GM23338 (cell line): ENCODE measurements at regions not wholly inside any gene's neighbourhood (a gene's known extent, or its start where the extent isn't known, plus 50 kb on each side); places are given as distances from the start of the nearest gene placed in this dataset.

Source experiments
- ATAC-seq: fragments of 200-7000 bp; cut with Tn5 transposase; 3 replicates; pipeline ENCODE4 v1.9.1; 2020
- DNase-seq: peaks from one replicate; pipeline ENCODE4 v3.0.0-alpha.2; 2015; ENCODE audit warnings: low spot score
- H2AFZ ChIP-seq: fragments of 200-600 bp; sonication (generic); 2 replicates; pipeline ENCODE4 v1.8.0; 2016; ENCODE audit warnings: antibody characterized with exemption, mild to moderate bottlenecking, moderate library complexity
- H3F3A ChIP-seq: fragments of 200-600 bp; sonication (generic); replicated peaks from 2 replicates; pipeline ENCODE4 v1.8.0; 2017; ENCODE audit warnings: antibody characterized with exemption, mixed run types, low read depth
- H3K27ac ChIP-seq: fragments of 200-600 bp; sonication (generic); 2 replicates; pipeline ENCODE4 v1.6.1; 2016; ENCODE audit warnings: low read depth
- H3K27me3 ChIP-seq: fragments of 200-600 bp; sonication (generic); 2 replicates; pipeline ENCODE4 v1.8.0; 2016; ENCODE audit warnings: mild to moderate bottlenecking, mixed run types, moderate library complexity; ENCODE audit not compliant: insufficient read depth
- H3K36me3 ChIP-seq: fragments of 200-600 bp; sonication (generic); 2 replicates; pipeline ENCODE4 v1.8.0; 2016; ENCODE audit warnings: mild to moderate bottlenecking; ENCODE audit not compliant: insufficient read depth
- H3K4me1 ChIP-seq: fragments of 200-600 bp; sonication (generic); 2 replicates; pipeline ENCODE4 v1.8.0; 2016; ENCODE audit warnings: mild to moderate bottlenecking, moderate library complexity; ENCODE audit not compliant: insufficient read depth
- H3K4me2 ChIP-seq: fragments of 200-600 bp; sonication (generic); 2 replicates; pipeline ENCODE4 v1.7.1; 2017; ENCODE audit warnings: mixed run types
- H3K4me3 ChIP-seq: fragments of 200-600 bp; sonication (generic); 2 replicates; pipeline ENCODE4 v1.6.1; 2016; ENCODE audit warnings: mixed run types
- H3K79me2 ChIP-seq: fragments of 200-600 bp; sonication (generic); replicated peaks from 2 replicates; pipeline ENCODE4 v1.8.0; 2017; ENCODE audit warnings: mild to moderate bottlenecking; ENCODE audit not compliant: insufficient read depth
- H3K9me2 ChIP-seq: fragments of 200-600 bp; sonication (generic); 2 replicates; pipeline ENCODE4 v1.8.0; 2017; ENCODE audit not compliant: insufficient read depth
- H4K20me1 ChIP-seq: fragments of 200-600 bp; sonication (generic); replicated peaks from 2 replicates; pipeline ENCODE4 v1.8.0; 2017; ENCODE audit warnings: mild to moderate bottlenecking; ENCODE audit not compliant: insufficient read depth
- H3K27ac Mint-ChIP-seq: 2 replicates; pipeline ENCODE4 v1.8.0; 2020; ENCODE audit warnings: inconsistent platforms, mild to moderate bottlenecking, moderate library complexity, mixed read lengths
- H3K27me3 Mint-ChIP-seq: 3 replicates; pipeline ENCODE4 v1.8.0; 2022; ENCODE audit warnings: low read depth, mild to moderate bottlenecking, moderate library complexity, mixed read lengths, inconsistent platforms; ENCODE audit not compliant: insufficient read depth, poor library complexity
- H3K36me3 Mint-ChIP-seq: 3 replicates; pipeline ENCODE4 v1.8.0; 2021; ENCODE audit warnings: low read depth, mild to moderate bottlenecking, inconsistent platforms, moderate library complexity, mixed read lengths
- H3K4me1 Mint-ChIP-seq: 3 replicates; pipeline ENCODE4 v1.8.0; 2020; ENCODE audit warnings: mild to moderate bottlenecking, inconsistent platforms, mixed read lengths
- H3K4me3 Mint-ChIP-seq: 3 replicates; pipeline ENCODE4 v1.8.0; 2021; ENCODE audit warnings: moderate library complexity, mild to moderate bottlenecking, inconsistent platforms, mixed read lengths
- H3K9me3 Mint-ChIP-seq: 3 replicates; pipeline ENCODE4 v1.8.0; 2020; ENCODE audit warnings: moderate library complexity, mild to moderate bottlenecking, inconsistent platforms, mixed read lengths
- EZH2 ChIP-seq: fragments of 200-600 bp; sonication (generic); IDR thresholded peaks from one replicate; pipeline ENCODE4 v1.8.0; 2017; ENCODE audit warnings: antibody characterized with exemption, mild to moderate bottlenecking, low read depth; ENCODE audit not compliant: unreplicated experiment
- EZH2phosphoT487 ChIP-seq: fragments of 200-600 bp; sonication (generic); IDR thresholded peaks from one replicate; pipeline ENCODE4 v1.8.1; 2018; ENCODE audit warnings: antibody characterized with exemption; ENCODE audit not compliant: unreplicated experiment
- NANOG ChIP-seq: IDR thresholded peaks from 2 replicates; pipeline ENCODE4 v1.6.1; 2016; ENCODE audit warnings: antibody characterized with exemption, borderline replicate concordance
- POLR2AphosphoS5 ChIP-seq: IDR thresholded peaks from 2 replicates; pipeline ENCODE4 v1.6.1; 2016; ENCODE audit warnings: antibody characterized with exemption, low read depth
- REST ChIP-seq: IDR thresholded peaks from one replicate; pipeline ENCODE4 v1.6.1; 2018; ENCODE audit warnings: antibody characterized with exemption; ENCODE audit not compliant: unreplicated experiment
- STAT1 ChIP-seq: IDR thresholded peaks from one replicate; pipeline ENCODE4 v1.6.1; 2016; ENCODE audit warnings: antibody characterized with exemption; ENCODE audit not compliant: unreplicated experiment
- ZNF114 ChIP-seq: fragments of 250-450 bp; sonication (Bioruptor Pico); IDR thresholded peaks from 2 replicates; pipeline ENCODE4 v1.5.0; 2020; ENCODE audit warnings: mild to moderate bottlenecking, moderate library complexity
- ZNF462 ChIP-seq: fragments of 250-450 bp; sonication (Bioruptor Pico); IDR thresholded peaks from 2 replicates; pipeline ENCODE4 v1.5.0; 2020; ENCODE audit warnings: mild to moderate bottlenecking, moderate library complexity
- TF ChIP-seq, protein P1 (sequence below): IDR thresholded peaks from 2 replicates; pipeline ENCODE4 v1.6.1; 2016; ENCODE audit warnings: antibody characterized with exemption
- TF ChIP-seq, protein P2 (sequence below), 2 experiments: fragments of 200-600 bp in 1 of 2; sonication (generic) in 1 of 2; conservative IDR thresholded peaks; 2 replicates each; pipeline versions ENCODE4 v1.5.1 to v1.6.1; 2016 to 2017; ENCODE audit warnings: antibody characterized with exemption in 2 of 2, low read depth in 2 of 2, mild to moderate bottlenecking in 2 of 2, moderate library complexity in 1 of 2

DNA sequence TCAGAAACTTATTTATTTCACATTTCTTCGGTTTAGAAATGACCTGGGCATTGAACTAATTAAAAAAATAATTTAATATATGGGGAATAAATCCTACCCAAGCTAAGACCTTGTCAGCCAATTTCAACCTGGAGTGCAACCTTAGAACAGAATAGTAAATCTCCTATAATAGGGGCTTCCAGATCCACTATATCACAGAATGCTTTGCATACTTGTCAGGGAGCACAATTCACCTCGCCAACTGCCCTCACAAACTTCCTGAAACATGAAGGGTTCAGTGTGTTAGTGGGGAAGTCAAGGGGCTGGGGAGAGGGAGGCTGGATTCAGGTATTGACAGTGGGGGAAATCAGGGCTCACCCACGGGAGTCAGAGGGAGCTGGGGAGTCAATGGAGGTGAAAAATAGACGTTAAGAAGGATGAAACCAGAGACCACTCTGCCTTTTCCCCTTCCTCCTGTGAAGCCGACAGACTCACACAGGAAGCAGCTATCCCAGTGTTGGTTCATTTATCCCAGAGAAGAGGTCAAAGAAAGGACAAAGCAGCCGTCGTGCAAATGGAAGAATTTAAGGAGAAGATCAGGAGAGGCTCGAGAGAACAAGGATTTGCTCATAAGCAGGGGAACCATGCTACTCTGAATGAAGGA, 453.3 kb downstream of the NUF2 start (continued):
- TF ChIP-seq ZNF462 (CRISPR knock-in tag) (no peak), STAT1 (no peak)

- H4K20me1 ChIP-seq, result no peaks in the 10 kb centered on the region
- peaks cover 9% of the 10 kb centered on the region; the same call in 1 of the 2 replicates for H3K36me3 ChIP-seq
- H3K9me3 Mint-ChIP-seq, result peaks cover 27% of the 10 kb centered on the region; the same call in 2 of the 3 replicates
- peaks cover 9% of the 10 kb centered on the region for H3K4me1 Mint-ChIP-seq
- H3K36me3 Mint-ChIP-seq, result peaks cover 15% of the 10 kb centered on the region; the same call in 2 of the 3 replicates
- no peaks in the 10 kb centered on the region for H3F3A ChIP-seq
- H3K79me2 ChIP-seq, result no peaks in the 10 kb centered on the region
- no peak overlapping the region for H3K4me3 Mint-ChIP-seq
- no peak overlapping the region for H3K4me2 ChIP-seq
- H3K27ac ChIP-seq, result no peak overlapping the region
- no peak overlapping the region for H2AFZ ChIP-seq
- H3K4me1 ChIP-seq, result no peaks in the 10 kb centered on the region; the same call in 1 of the 2 replicates
- peaks cover 5% of the 10 kb centered on the region; the same call in 1 of the 2 replicates for H3K9me2 ChIP-seq
- no peak for ATAC-seq
- no peaks in the 10 kb centered on the region for H3K27me3 ChIP-seq
- H3K27ac Mint-ChIP-seq, result no peak overlapping the region
- peaks cover 3% of the 10 kb centered on the region for H3K27me3 Mint-ChIP-seq
- no peak for DNase-seq
- no peak overlapping the region for H3K4me3 ChIP-seq
- TF ChIP-seq, protein P1, sequence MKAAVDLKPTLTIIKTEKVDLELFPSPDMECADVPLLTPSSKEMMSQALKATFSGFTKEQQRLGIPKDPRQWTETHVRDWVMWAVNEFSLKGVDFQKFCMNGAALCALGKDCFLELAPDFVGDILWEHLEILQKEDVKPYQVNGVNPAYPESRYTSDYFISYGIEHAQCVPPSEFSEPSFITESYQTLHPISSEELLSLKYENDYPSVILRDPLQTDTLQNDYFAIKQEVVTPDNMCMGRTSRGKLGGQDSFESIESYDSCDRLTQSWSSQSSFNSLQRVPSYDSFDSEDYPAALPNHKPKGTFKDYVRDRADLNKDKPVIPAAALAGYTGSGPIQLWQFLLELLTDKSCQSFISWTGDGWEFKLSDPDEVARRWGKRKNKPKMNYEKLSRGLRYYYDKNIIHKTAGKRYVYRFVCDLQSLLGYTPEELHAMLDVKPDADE, result no peak
- no peak for TF ChIP-seq EZH2
- no peak for TF ChIP-seq POLR2AphosphoS5
- TF ChIP-seq, protein P2, sequence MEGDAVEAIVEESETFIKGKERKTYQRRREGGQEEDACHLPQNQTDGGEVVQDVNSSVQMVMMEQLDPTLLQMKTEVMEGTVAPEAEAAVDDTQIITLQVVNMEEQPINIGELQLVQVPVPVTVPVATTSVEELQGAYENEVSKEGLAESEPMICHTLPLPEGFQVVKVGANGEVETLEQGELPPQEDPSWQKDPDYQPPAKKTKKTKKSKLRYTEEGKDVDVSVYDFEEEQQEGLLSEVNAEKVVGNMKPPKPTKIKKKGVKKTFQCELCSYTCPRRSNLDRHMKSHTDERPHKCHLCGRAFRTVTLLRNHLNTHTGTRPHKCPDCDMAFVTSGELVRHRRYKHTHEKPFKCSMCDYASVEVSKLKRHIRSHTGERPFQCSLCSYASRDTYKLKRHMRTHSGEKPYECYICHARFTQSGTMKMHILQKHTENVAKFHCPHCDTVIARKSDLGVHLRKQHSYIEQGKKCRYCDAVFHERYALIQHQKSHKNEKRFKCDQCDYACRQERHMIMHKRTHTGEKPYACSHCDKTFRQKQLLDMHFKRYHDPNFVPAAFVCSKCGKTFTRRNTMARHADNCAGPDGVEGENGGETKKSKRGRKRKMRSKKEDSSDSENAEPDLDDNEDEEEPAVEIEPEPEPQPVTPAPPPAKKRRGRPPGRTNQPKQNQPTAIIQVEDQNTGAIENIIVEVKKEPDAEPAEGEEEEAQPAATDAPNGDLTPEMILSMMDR (conservative IDR thresholded peaks at IDR 0.05; ENCODE audit: low read depth in 2 of 2), result no peak
- no peak for TF ChIP-seq NANOG
- no peak for TF ChIP-seq REST
- TF ChIP-seq ZNF114 (CRISPR knock-in tag), result no peak
- TF ChIP-seq STAT1, result no peak
- no peak for TF ChIP-seq EZH2phosphoT487
These were observed 455.5 kb downstream of the NUF2 start for GRCh38 chr1:163777205-163777604.
